ENCODE measurements at regions not wholly inside any gene's neighbourhood (a gene's known extent, or its start where the extent isn't known, plus 50 kb on each side); places are given as distances from the start of the nearest gene placed in this dataset.

GRCh38 chr10:70939441-70940003 lies 51.2 kb upstream of the PCBD1 start:
- H3K4me1 Mint-ChIP-seq: peaks cover 0 to 4% (median 2%) of the 10 kb centered on the region in 3 donors
- H3K27me3 Mint-ChIP-seq: peaks cover 13% of the 10 kb centered on the region
- no peak overlapping the region for H3K4me3 Mint-ChIP-seq
- H3K36me3 Mint-ChIP-seq: no peaks in the 10 kb centered on the region
- H3K27ac Mint-ChIP-seq: no peak overlapping the region
- no peaks in the 10 kb centered on the region for H3K9me3 Mint-ChIP-seq

DNA sequence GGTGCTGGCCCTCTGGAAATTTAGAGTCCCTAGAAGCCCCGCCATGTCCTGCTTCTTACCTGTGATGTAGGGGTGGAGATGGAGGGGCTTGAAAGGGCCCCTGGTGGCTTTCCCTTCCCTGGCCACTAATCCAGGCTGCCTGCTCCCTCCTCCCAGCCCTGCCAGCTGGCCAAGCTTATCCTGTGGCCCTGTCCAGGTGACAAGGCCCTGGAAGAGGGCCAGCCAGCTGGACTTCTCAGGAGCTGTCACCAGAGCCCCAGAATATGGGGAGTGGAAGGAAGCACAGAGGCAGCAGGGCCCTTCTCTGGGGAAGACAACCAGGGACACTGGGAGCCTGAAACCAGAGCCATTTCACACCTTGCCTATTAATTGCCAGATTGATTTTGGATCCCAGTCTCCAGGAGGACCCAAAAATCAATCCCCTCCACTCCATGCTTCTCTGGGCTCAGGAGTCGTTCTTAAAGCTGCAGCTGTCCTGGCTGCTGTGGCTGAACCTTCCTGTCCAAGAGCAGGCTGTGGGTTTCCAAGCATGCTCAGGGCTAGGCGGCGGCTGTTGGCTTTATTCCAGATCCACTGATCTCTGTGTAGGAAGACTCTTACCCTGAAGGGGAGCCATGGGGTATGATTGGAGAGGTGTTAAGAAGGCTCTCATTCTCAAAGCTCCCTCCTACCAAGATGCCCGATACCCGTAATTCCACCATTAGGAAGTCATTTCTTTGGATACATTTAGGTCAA lies 52.6 kb upstream of the PCBD1 start:
- Mint-ChIP-seq H3K4me1 (peaks cover 0 to 2% (median 2%) of the 10 kb centered on the region in 3 donors), H3K36me3 (no peaks in the 10 kb centered on the region), H3K27ac (no peak overlapping the region), H3K9me3 (no peaks in the 10 kb centered on the region), H3K27me3 (peaks cover 11% of the 10 kb centered on the region), H3K4me3 (no peak overlapping the region)

- no peak overlapping the region for H3K27ac Mint-ChIP-seq
- H3K27me3 Mint-ChIP-seq: peaks cover 10% of the 10 kb centered on the region
- peaks cover 0 to 2% (median 0%) of the 10 kb centered on the region in 3 donors for H3K4me1 Mint-ChIP-seq
- no peaks in the 10 kb centered on the region for H3K9me3 Mint-ChIP-seq
- no peak overlapping the region for H3K4me3 Mint-ChIP-seq
- H3K36me3 Mint-ChIP-seq: no peaks in the 10 kb centered on the region
Observed at GRCh38 chr10:70942125-70942524, 53.8 kb upstream of the PCBD1 start.

DNA sequence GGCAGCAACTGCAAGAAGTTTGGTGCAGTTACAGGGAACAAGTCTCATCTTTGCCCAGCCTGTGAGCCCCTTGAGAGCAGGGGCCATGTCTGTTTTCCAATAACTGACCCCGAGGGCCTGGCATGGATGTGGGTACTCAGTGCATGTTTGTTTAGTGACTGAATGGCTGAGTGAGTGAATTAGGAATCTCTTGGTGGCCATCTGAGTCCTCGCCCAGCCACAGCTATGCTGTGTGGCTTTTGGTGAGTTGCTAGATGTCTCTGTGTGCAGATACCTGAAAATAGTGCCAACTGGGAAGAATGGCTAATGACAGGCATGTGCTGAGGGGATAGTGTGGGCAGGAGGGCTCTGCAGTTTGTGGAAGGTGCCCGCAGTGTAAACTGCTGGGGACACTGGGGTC lies 54.4 kb upstream of the PCBD1 start:
- Mint-ChIP-seq H3K27ac (no peak overlapping the region), H3K4me1 (peaks cover 0 to 2% (median 0%) of the 10 kb centered on the region in 3 donors), H3K9me3 (no peaks in the 10 kb centered on the region), H3K27me3 (peaks cover 4% of the 10 kb centered on the region), H3K36me3 (no peaks in the 10 kb centered on the region), H3K4me3 (no peak overlapping the region)

DNA sequence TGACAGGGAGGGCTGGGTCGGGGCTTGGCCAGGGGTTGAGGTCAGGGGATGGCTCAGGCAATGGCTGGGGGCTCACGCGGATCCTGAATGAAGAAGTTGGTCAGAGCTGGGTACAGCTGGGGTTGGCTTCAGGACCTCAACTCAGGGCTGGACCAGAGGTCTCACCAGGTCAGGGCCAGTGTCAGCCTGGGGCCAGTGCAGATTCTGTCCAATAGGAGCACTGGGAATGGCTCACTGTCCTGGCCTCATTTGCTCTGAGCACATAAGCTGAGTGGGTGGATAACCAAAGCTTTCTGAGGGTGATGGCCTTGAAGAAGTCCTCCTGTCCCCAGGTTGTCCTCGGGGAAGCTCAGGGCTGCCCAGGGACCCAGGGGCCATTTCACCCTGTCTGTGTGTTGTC lies 54.9 kb upstream of the PCBD1 start:
- Mint-ChIP-seq H3K27ac (no peak overlapping the region), H3K36me3 (no peaks in the 10 kb centered on the region), H3K4me3 (no peak overlapping the region), H3K9me3 (no peaks in the 10 kb centered on the region), H3K4me1 (peaks cover 0 to 2% (median 0%) of the 10 kb centered on the region in 3 donors), H3K27me3 (peaks cover 4% of the 10 kb centered on the region)

DNA sequence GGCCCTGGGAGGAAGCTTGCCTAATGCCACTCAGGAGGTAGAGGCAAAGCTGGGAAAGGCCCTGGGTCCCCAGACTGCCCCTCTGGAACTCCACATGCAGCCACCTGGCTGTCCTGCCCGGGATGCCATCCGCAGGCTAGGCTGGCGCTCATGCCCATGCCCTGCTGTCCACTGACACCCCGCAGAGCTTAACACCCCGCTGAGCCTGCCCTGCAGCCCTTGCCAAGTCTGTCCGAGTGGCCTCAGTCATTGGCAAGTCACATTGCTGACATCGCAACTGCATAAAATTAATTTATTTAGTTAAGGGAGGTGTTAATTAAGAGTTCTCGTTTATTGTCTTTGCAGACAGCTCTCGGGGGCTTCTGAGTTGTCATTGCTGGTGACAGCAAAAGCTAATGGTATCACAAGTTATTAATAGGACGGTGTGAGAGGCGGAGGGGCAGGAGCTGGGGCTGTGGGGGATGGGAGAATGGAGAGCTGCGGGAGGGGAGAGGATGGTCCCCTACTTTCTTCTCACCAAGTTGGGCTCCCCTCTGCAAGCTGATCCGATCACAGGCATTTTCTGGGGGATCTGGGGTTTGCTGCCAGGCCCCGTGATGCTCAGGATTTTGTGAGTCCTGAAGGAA lies 55.6 kb upstream of the PCBD1 start:
- no peak overlapping the region for H3K4me3 Mint-ChIP-seq
- H3K9me3 Mint-ChIP-seq: no peaks in the 10 kb centered on the region
- no peak overlapping the region for H3K27ac Mint-ChIP-seq
- H3K27me3 Mint-ChIP-seq: peaks cover 4% of the 10 kb centered on the region
- H3K36me3 Mint-ChIP-seq: no peaks in the 10 kb centered on the region
- H3K4me1 Mint-ChIP-seq: peaks cover 0 to 2% (median 0%) of the 10 kb centered on the region in 3 donors

DNA sequence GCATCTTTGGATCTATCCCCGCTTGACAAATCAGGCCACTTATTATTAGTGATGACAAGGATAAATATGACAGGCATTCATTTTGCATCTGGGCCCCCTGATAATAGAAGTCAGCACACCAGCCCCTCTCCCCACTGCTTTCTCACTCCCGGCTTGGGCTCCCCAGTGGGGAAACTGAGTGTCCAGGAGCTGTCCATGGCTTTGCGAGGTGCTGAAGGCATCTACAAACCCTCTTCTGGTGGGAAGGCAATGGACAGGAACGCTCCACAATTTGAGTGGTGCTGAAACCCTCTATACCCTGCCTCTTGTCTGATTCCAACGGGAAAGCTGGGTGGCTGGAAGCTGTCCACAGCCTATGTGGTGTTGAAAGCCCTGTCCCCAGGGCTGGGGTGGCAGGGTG lies 61.7 kb upstream of the PCBD1 start:
- Mint-ChIP-seq H3K36me3 (no peaks in the 10 kb centered on the region), H3K9me3 (peaks cover 0 to 2% (median 0%) of the 10 kb centered on the region in 3 donors), H3K4me1 (no peaks in the 10 kb centered on the region), H3K4me3 (no peak overlapping the region), H3K27ac (no peak overlapping the region), H3K27me3 (peaks cover 4% of the 10 kb centered on the region)

DNA sequence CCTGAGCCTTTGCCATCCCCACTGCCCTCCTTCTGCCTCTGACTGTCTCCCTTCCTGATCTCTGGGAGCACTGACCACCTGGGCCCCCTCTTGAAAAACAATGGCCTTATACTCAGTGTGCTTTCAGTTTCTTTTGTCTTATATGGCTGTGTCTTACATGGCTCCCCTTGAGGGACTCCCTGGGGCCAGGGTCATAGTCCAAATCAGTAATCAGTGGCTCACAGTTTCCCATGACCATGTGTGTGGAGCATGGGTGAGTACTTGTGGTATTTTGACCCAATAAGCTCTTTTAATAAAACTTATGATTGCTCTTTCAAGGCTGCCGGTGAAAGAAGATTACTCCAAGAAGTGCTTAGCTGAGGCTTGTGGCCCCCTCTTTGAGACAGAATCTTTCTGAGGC lies 62.4 kb upstream of the PCBD1 start:
- peaks cover 4% of the 10 kb centered on the region for H3K27me3 Mint-ChIP-seq

GRCh38 chr10:70952401-70952800 lies 64.0 kb upstream of the PCBD1 start:
- Mint-ChIP-seq H3K4me1 (no peaks in the 10 kb centered on the region), H3K9me3 (peaks cover 0 to 2% (median 0%) of the 10 kb centered on the region in 3 donors), H3K36me3 (no peaks in the 10 kb centered on the region), H3K27ac (no peak overlapping the region), H3K27me3 (peaks cover 6% of the 10 kb centered on the region), H3K4me3 (no peak overlapping the region)

More for the DNA sequence above, 62.4 kb upstream of the PCBD1 start:
- Mint-ChIP-seq H3K4me3 (no peak overlapping the region), H3K9me3 (peaks cover 0 to 2% (median 0%) of the 10 kb centered on the region in 3 donors), H3K4me1 (no peaks in the 10 kb centered on the region), H3K36me3 (no peaks in the 10 kb centered on the region), H3K27ac (no peak overlapping the region)

- no peak overlapping the region for H3K4me3 Mint-ChIP-seq
- H3K9me3 Mint-ChIP-seq: peaks cover 0 to 2% (median 0%) of the 10 kb centered on the region in 3 donors
- H3K4me1 Mint-ChIP-seq: no peaks in the 10 kb centered on the region
- H3K27ac Mint-ChIP-seq: no peak overlapping the region
- H3K27me3 Mint-ChIP-seq: peaks cover 6% of the 10 kb centered on the region
- no peaks in the 10 kb centered on the region for H3K36me3 Mint-ChIP-seq
Observed at GRCh38 chr10:70952921-70953320, 64.6 kb upstream of the PCBD1 start.

DNA sequence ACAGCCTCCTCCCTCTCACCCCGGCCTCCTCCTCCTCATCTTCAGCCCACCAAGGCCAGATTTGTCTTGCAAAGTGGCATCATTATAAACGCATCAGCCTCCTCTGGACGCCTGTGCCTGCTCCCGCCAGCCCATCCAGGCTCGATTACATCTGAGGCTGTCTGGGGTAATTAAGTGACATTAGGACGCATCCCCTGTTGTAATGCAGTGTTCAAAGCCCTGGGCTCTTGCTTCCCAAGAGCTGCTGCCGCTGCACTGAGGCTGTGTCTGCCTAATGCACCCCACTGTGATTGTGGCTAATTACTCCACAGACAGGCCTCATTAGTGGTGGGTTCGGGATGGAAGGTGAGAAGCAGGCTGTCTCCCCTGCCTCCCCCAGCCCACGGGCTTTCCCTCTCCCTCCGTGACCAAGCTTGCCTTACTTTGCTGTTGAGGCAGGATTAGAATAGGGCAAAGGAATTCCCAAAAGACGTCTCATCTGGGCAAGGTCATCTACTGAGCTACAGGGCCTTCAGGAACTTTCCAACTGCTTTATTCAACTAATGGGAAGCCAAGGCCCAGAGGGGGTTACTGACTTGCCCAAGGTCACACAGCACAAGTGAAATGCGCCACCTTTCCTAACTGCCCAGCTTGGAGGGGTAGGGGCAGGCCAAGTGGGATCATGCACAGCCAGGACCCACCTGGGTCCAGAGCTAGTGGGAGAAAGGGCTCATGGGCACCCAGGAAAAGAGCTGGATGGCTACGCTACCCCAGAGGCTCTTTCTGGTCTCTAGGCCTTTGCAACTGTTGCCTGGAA lies 66.2 kb upstream of the PCBD1 start:
- Mint-ChIP-seq H3K4me3 (no peak overlapping the region), H3K27ac (no peak overlapping the region), H3K4me1 (no peaks in the 10 kb centered on the region), H3K27me3 (peaks cover 6% of the 10 kb centered on the region), H3K36me3 (no peaks in the 10 kb centered on the region), H3K9me3 (peaks cover 0 to 1% (median 0%) of the 10 kb centered on the region in 3 donors)

DNA sequence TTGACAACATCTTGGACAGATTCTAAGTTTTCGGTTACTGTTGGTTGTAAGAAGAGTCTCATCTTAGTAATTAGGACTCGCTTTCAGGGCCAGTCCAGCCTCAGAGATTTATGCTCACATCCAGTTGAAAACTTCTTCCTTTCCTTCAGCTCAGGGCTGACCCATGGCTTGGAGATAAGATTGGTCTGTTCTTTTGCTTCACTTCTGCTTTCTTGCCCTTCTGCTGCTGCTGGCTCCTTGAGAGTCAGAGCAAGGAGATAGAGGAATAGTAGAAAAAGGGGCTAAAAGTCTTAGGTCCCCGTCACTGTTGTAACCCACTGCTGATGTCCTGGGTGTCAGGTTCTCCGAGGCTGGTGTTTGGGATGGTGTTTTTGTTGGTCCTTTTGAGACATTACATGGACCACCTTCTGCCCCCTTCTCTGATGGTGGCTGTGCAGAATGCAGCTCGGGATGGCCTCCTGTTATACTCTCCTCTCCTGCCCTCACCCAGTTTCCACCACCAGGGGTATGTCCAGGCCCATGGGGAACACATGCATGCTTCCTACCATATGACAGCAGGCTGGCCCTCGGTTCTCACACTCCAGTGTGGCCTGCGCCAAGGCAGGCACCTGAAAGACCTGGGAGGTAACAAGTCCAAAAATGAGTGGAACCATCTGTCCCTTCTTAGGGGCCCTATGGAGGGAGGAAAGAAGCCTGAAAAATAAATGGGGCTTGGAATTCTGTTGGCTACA lies 67.8 kb upstream of the PCBD1 start:
- Mint-ChIP-seq H3K9me3 (no peaks in the 10 kb centered on the region), H3K36me3 (no peaks in the 10 kb centered on the region), H3K4me1 (no peaks in the 10 kb centered on the region), H3K27ac (no peak overlapping the region), H3K4me3 (no peak overlapping the region), H3K27me3 (peaks cover 6% of the 10 kb centered on the region)

GRCh38 chr10:70958396-70958795 lies 70.0 kb upstream of the PCBD1 start:
- H3K9me3 Mint-ChIP-seq: no peaks in the 10 kb centered on the region
- H3K4me3 Mint-ChIP-seq: no peak overlapping the region
- H3K4me1 Mint-ChIP-seq: no peaks in the 10 kb centered on the region
- no peaks in the 10 kb centered on the region for H3K36me3 Mint-ChIP-seq
- no peak overlapping the region for H3K27ac Mint-ChIP-seq
- H3K27me3 Mint-ChIP-seq: peaks cover 4% of the 10 kb centered on the region

- Mint-ChIP-seq H3K36me3 (no peaks in the 10 kb centered on the region), H3K9me3 (no peaks in the 10 kb centered on the region), H3K4me3 (no peak overlapping the region), H3K27ac (no peak overlapping the region), H3K4me1 (no peaks in the 10 kb centered on the region), H3K27me3 (peaks cover 9% of the 10 kb centered on the region)
Observed at GRCh38 chr10:70960316-70960715, 72.0 kb upstream of the PCBD1 start.
